ENCODE measurements at regions not wholly inside any gene's neighbourhood (a gene's known extent, or its start where the extent isn't known, plus 50 kb on each side); places are given as distances from the start of the nearest gene placed in this dataset.
"Not testable (repeated sequence)": the region's sequence is repeated elsewhere in the genome, so short reads cannot be mapped to it uniquely, and the experiment has no call there.

- DNase-seq, result no peak
- TF ChIP-seq CTCF (IDR thresholded peaks at IDR 0.05), result no peak
- H3K4me1 Mint-ChIP-seq (ENCODE audit: low read depth), result no peaks in the 10 kb centered on the region; the same call in 1 of the 2 replicates
- peaks cover 6% of the 10 kb centered on the region for H3K27me3 Mint-ChIP-seq (ENCODE audit: insufficient read depth)
- H3K9me3 Mint-ChIP-seq, result peaks cover 18% of the 10 kb centered on the region
- no peaks in the 10 kb centered on the region for H3K36me3 Mint-ChIP-seq (ENCODE audit: low read depth)
- H3K4me3 Mint-ChIP-seq, result no peak overlapping the region
- no peak overlapping the region for H3K27ac Mint-ChIP-seq
Measured at GRCh38 chr6:150491811-150492172, 107.9 kb upstream of the PLEKHG1 start.

DNA sequence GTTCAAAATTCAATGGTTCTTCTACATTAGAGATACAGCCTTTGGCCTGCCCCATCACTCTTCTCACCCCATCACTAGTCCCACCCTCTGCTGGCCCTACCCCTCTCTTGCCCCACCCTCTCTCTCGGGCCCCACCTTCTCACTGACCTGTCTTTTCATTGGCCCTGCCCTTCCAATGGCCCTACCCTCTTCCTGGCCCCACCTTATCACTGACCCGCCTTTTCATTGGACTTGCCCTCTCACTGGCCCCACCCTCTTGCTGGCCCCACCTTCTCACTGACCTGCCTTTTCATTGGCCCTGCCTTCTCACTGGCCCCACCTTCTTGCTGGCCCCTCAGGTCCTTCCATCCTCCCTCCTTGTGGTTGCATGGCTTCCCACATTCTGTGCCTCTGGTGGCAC, 107.2 kb upstream of the PLEKHG1 start:
- H3K27me3 Mint-ChIP-seq (ENCODE audit: insufficient read depth), result peaks cover 6% of the 10 kb centered on the region
- H3K36me3 Mint-ChIP-seq (ENCODE audit: low read depth), result no peaks in the 10 kb centered on the region
- no peak overlapping the region for H3K27ac Mint-ChIP-seq
- TF ChIP-seq CTCF (IDR thresholded peaks at IDR 0.05), result no peak
- H3K4me1 Mint-ChIP-seq (ENCODE audit: low read depth), result no peaks in the 10 kb centered on the region; the same call in 1 of the 2 replicates
- DNase-seq, result no peak
- peaks cover 12% of the 10 kb centered on the region for H3K9me3 Mint-ChIP-seq
- no peak overlapping the region for H3K4me3 Mint-ChIP-seq

DNA sequence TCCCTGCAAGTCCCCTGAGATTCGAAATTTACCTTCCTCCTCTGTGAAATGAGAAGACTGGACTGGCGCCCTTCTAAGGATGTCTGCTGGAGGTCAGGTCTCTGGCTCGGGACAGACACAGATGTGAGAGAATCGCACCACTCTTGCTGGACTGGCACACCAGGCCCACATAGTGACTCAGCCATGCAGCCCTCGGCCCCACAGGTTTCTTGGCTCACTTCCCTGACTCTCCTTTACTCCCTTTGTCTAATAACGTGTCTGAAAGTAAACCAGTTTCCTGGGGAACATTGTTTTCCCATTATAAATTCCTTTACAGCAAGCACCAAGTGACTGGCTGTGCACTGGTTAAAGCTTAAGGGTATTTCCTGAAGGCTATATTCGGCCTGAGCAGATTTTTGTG, 106.7 kb upstream of the PLEKHG1 start:
- H3K4me3 Mint-ChIP-seq, result no peak overlapping the region
- no peaks in the 10 kb centered on the region for H3K36me3 Mint-ChIP-seq (ENCODE audit: low read depth)
- no peaks in the 10 kb centered on the region; the same call in 1 of the 2 replicates for H3K4me1 Mint-ChIP-seq (ENCODE audit: low read depth)
- H3K27ac Mint-ChIP-seq, result no peak overlapping the region
- peaks cover 6% of the 10 kb centered on the region for H3K27me3 Mint-ChIP-seq (ENCODE audit: insufficient read depth)
- no peak for DNase-seq
- peaks cover 8% of the 10 kb centered on the region for H3K9me3 Mint-ChIP-seq
- TF ChIP-seq CTCF (IDR thresholded peaks at IDR 0.05), result no peak

- not testable (repeated sequence) for H3K9me3 Mint-ChIP-seq; H3K27ac Mint-ChIP-seq; H3K4me1 Mint-ChIP-seq (ENCODE audit: low read depth); DNase-seq; H3K36me3 Mint-ChIP-seq (ENCODE audit: low read depth); H3K27me3 Mint-ChIP-seq (ENCODE audit: insufficient read depth); H3K4me3 Mint-ChIP-seq
Measured at GRCh38 chr6:150493552-150493951, 106.1 kb upstream of the PLEKHG1 start.

DNA sequence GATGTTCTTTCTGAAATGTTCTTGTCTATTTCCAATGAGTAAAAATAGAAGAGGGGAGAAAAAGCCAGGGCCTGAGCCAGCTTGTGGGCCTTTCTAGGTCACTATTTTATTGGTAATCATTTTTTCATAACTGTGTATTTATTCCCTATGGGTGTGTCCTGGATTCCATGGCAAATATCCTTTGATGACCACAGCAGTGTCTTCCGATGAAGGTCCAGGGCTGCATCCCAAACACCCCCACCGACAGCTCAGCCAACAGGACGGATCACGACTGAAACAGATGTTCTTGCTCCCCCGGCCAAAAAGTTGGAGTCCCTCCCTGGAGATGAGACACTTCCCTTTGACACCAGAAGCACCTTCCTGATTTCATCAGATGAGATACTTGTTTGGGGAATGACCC, 105.4 kb upstream of the PLEKHG1 start:
- no peak for TF ChIP-seq CTCF (IDR thresholded peaks at IDR 0.05)
- Mint-ChIP-seq H3K27ac (no peak overlapping the region), H3K4me3 (no peak overlapping the region), H3K9me3 (peaks cover 4% of the 10 kb centered on the region), H3K36me3 (ENCODE audit: low read depth) (no peaks in the 10 kb centered on the region), H3K4me1 (ENCODE audit: low read depth) (no peaks in the 10 kb centered on the region; the same call in 1 of the 2 replicates), H3K27me3 (ENCODE audit: insufficient read depth) (peaks cover 3% of the 10 kb centered on the region)
- DNase-seq, result no peak

GRCh38 chr6:150495126-150495525, 104.6 kb upstream of the PLEKHG1 start:
- TF ChIP-seq CTCF (IDR thresholded peaks at IDR 0.05), result no peak
- Mint-ChIP-seq H3K36me3 (ENCODE audit: low read depth) (no peaks in the 10 kb centered on the region), H3K9me3 (peaks cover 4% of the 10 kb centered on the region)

More at GRCh38 chr6:150495126-150495525, 104.6 kb upstream of the PLEKHG1 start:
- H3K4me3 Mint-ChIP-seq, result no peak overlapping the region
- no peak for DNase-seq
- no peak overlapping the region for H3K27ac Mint-ChIP-seq
- peaks cover 3% of the 10 kb centered on the region for H3K27me3 Mint-ChIP-seq (ENCODE audit: insufficient read depth)
- H3K4me1 Mint-ChIP-seq (ENCODE audit: low read depth), result no peaks in the 10 kb centered on the region; the same call in 1 of the 2 replicates
